SU-DHL-6 (cell line): ENCODE measurements at regions not wholly inside any gene's neighbourhood (a gene's known extent, or its start where the extent isn't known, plus 50 kb on each side); places are given as distances from the start of the nearest gene placed in this dataset.

Source experiments
- EZH2phosphoT487 ChIP-seq: fragments of 200-600 bp; sonication (generic), shearing (Covaris generic); conservative IDR thresholded peaks from 2 replicates; pipeline ENCODE4 v1.6.1; 2018; ENCODE audit warnings: mild to moderate bottlenecking, antibody characterized with exemption, low read length, moderate library complexity, mixed read lengths
- TF ChIP-seq, protein P1 (sequence below): fragments of 200-600 bp; sonication (generic); IDR thresholded peaks from one replicate; pipeline ENCODE4 v1.5.1; 2017; ENCODE audit warnings: antibody characterized with exemption, mild to moderate bottlenecking, low read length, moderate library complexity; ENCODE audit not compliant: insufficient read depth, poor library complexity, severe bottlenecking

DNA sequence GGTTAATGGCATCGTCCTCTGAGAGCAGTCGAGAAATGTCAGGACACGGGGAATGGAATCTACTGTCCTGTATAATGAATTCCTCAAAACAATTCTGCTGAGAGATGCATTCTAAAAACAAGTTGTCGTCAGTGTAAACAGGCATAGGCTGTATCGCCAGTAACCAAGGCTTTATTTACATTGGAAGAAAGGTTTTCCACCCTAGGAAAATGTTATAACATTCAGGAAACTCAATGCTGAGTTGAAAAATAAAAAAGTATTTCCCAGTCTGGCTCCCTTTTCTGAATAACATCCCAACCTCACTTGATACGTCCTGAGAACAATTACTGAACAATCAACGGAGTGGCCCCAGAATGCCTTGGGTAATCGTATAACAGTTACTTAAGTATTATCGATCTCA is 79.6 kb upstream of the UCN3 start:
- TF ChIP-seq, protein P1, sequence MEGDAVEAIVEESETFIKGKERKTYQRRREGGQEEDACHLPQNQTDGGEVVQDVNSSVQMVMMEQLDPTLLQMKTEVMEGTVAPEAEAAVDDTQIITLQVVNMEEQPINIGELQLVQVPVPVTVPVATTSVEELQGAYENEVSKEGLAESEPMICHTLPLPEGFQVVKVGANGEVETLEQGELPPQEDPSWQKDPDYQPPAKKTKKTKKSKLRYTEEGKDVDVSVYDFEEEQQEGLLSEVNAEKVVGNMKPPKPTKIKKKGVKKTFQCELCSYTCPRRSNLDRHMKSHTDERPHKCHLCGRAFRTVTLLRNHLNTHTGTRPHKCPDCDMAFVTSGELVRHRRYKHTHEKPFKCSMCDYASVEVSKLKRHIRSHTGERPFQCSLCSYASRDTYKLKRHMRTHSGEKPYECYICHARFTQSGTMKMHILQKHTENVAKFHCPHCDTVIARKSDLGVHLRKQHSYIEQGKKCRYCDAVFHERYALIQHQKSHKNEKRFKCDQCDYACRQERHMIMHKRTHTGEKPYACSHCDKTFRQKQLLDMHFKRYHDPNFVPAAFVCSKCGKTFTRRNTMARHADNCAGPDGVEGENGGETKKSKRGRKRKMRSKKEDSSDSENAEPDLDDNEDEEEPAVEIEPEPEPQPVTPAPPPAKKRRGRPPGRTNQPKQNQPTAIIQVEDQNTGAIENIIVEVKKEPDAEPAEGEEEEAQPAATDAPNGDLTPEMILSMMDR = no peak
- no peak for TF ChIP-seq EZH2phosphoT487
